ENCODE measurements at regions not wholly inside any gene's neighbourhood (a gene's known extent, or its start where the extent isn't known, plus 50 kb on each side); places are given as distances from the start of the nearest gene placed in this dataset.
A peak's percentile ranks its signal among the peaks of the same experiment; 100 is the strongest.

- TF ChIP-seq STAT5B (CRISPR knock-in tag; IDR thresholded peaks at IDR 0.05) = no peak
These were observed 116.8 kb upstream of the AGA start (continued) for GRCh38 chr4:177558995-177559394.

GRCh38 chr4:177562163-177562562 is 119.9 kb upstream of the AGA start:
- H3K27me3 ChIP-seq (ENCODE audit: control insufficient read depth in 1 of 2, insufficient read depth in 2 of 2, low read length in 2 of 2) = no peaks in the 10 kb centered on the region
- POLR2A ChIA-PET = no interaction called here
- ATAC-seq (no peak), DNase-seq (ENCODE audit: low spot score) (no peak), FAIRE-seq (no peak)
- intact Hi-C loops (cut with micrococcal nuclease; ENCODE audit: unreplicated experiment) = no loop called here
- 9% methylated on average over 4 of the region's 4 CpGs for WGBS (ENCODE audit: low lambda C conversion rate)
- no peak overlapping the region for H3K4me3 ChIP-seq (replicated peaks in 1 of 3; ENCODE audit: insufficient read depth in 1 of 3, low read depth in 2 of 3, low read length in 3 of 3)
- no peak overlapping the region for H3K27ac ChIP-seq (ENCODE audit: extremely low read length, insufficient read depth, low read length)
- no peak overlapping the region for H2AFZ ChIP-seq (ENCODE audit: low read length)
- TF ChIP-seq ZNF512B (CRISPR knock-in tag; IDR thresholded peaks at IDR 0.05; ENCODE audit: borderline replicate concordance) (no peak), HMGA1 (CRISPR knock-in tag; conservative IDR thresholded peaks at IDR 0.05) (no peak), CREB1 (IDR thresholded peaks at IDR 0.05) (peak; percentile 60), CREB1 (CRISPR knock-in tag; IDR thresholded peaks at IDR 0.05) (no peak), ATF7 (IDR thresholded peaks at IDR 0.05) (peak; percentile 76), ATF7 (CRISPR knock-in tag; IDR thresholded peaks at IDR 0.05) (no peak), ZNF749 (CRISPR knock-in tag; IDR thresholded peaks at IDR 0.05; ENCODE audit: borderline replicate concordance) (no peak), SOX6 (IDR thresholded peaks at IDR 0.05) (no peak), SOX6 (CRISPR knock-in tag; IDR thresholded peaks at IDR 0.05) (no peak), ZNF329 (CRISPR knock-in tag; IDR thresholded peaks at IDR 0.05; ENCODE audit: low read depth) (no peak), SRSF9 (IDR thresholded peaks at IDR 0.05; ENCODE audit: borderline replicate concordance, insufficient read depth, low read depth, low read length, poor library complexity, severe bottlenecking) (no peak), AFF4 (CRISPR knock-in tag; IDR thresholded peaks at IDR 0.05) (no peak)
- BruUV-seq (replicated peaks) = no TSS peak
- no peak overlapping the region for H3K9ac ChIP-seq (ENCODE audit: insufficient read depth, low read depth, low read length)
- CTCF ChIA-PET (ENCODE audit: low intra/inter-chr PET ratio, low total read pairs) = no interaction called here
- no peaks in the 10 kb centered on the region for H3K36me3 ChIP-seq (replicated peaks in 1 of 2; ENCODE audit: control insufficient read depth in 1 of 2, insufficient read depth in 2 of 2, low read length in 2 of 2)
- no peaks in the 10 kb centered on the region for H3K9me3 ChIP-seq (ENCODE audit: low read length)
- no peak overlapping the region for H3K4me2 ChIP-seq (ENCODE audit: low read depth, low read length)
- no peaks in the 10 kb centered on the region for H4K20me1 ChIP-seq (ENCODE audit: insufficient read depth, low read length)
- H3K79me2 ChIP-seq (ENCODE audit: insufficient read depth, low read length) = no peaks in the 10 kb centered on the region
- in situ Hi-C loops (cut with HindIII; ENCODE audit: extremely low pct_ligation_motif_present, low pct_unique_long_range_greater_than_20kb) = no loop called here
- no peaks in the 10 kb centered on the region for H3K4me1 ChIP-seq (ENCODE audit: insufficient read depth, low read length)

Data from HepG2 (cell line).